Spleen (tissue), 11 donors: ENCODE measurements at regions not wholly inside any gene's neighbourhood (a gene's known extent, or its start where the extent isn't known, plus 50 kb on each side); places are given as distances from the start of the nearest gene placed in this dataset.

Experiments
- DNase-seq: peaks from one replicate; pipeline ENCODE4 v3.0.0-alpha.2; 2020
- H3K27ac ChIP-seq, 8 donors: fragments of 200-600 bp; sonication (generic) in 7 of 8; 1 replicate in 4 of 8; 2 replicates in 4 of 8; pipeline versions ENCODE4 v1.5.0 to v1.8.0; 2016 to 2021; ENCODE audit warnings: inconsistent platforms in 4 of 8, mild to moderate bottlenecking in 4 of 8, moderate library complexity in 1 of 8
- H3K27me3 ChIP-seq, 7 donors: fragments of 200-600 bp; sonication (generic) in 6 of 7; replicated peaks in 1 of 7; 1 replicate in 4 of 7; 2 replicates in 3 of 7; pipeline versions ENCODE4 v1.5.0 to v1.8.0; 2016 to 2021; ENCODE audit warnings: inconsistent platforms in 3 of 7, mild to moderate bottlenecking in 1 of 7
- H3K36me3 ChIP-seq, 6 donors: fragments of 200-600 bp; sonication (generic) in 5 of 6; 1 replicate in 4 of 6; 2 replicates in 2 of 6; pipeline versions ENCODE4 v1.5.0 to v1.8.0; 2016 to 2021; ENCODE audit warnings: inconsistent platforms in 2 of 6
- H3K4me1 ChIP-seq, 6 donors: fragments of 200-600 bp; sonication (generic) in 5 of 6; 1 replicate in 3 of 6; 2 replicates in 3 of 6; pipeline versions ENCODE4 v1.5.0 to v1.8.0; 2016 to 2021; ENCODE audit warnings: inconsistent platforms in 3 of 6
- H3K4me3 ChIP-seq, 8 donors: fragments of 200-600 bp; sonication (generic) in 7 of 8; 1 replicate in 4 of 8; 2 replicates in 4 of 8; pipeline versions ENCODE4 v1.5.0 to v1.8.0; 2016 to 2021; ENCODE audit warnings: inconsistent platforms in 4 of 8, mild to moderate bottlenecking in 4 of 8, moderate library complexity in 2 of 8
- H3K9me3 ChIP-seq, 8 donors: fragments of 200-600 bp; sonication (generic) in 7 of 8; 1 replicate in 4 of 8; 2 replicates in 4 of 8; pipeline versions ENCODE4 v1.5.0 to v1.8.0; 2016 to 2021; ENCODE audit warnings: inconsistent platforms in 4 of 8
- POLR2A ChIP-seq, 3 donors: fragments of 450-650 bp; IDR thresholded peaks; one replicate each; pipeline ENCODE4 v1.5.1; 2017; ENCODE audit warnings: antibody characterized with exemption in 3 of 3, mild to moderate bottlenecking in 1 of 3
- POLR2AphosphoS5 ChIP-seq, 3 donors: sonication (generic); formaldehyde crosslinking; IDR thresholded peaks; one replicate each; pipeline ENCODE4 v1.5.1; 2017; ENCODE audit warnings: antibody characterized with exemption in 3 of 3
- WGBS, 5 donors: extraction: QIAGEN DNeasy Blood & Tissue Kit in 3 of 5; methylation state at CpG; one replicate each; pipeline versions ENCODE4 v1.1.5 to v1.1.7; 2013 to 2018; 5-methylcytosine and 5-hydroxymethylcytosine counted together
- intact Hi-C: fragments of 100-400 bp; cut with DNase I; formaldehyde crosslinking; loops from one replicate; pipeline ENCODE4 v1.15.0; 2023; ENCODE audit warnings: low total_unique reads
- TF ChIP-seq, protein P1 (sequence below), 11 experiments: fragments of 200-600 bp in 7 of 11; fragments of 450-650 bp in 4 of 11; sonication (generic) in 4 of 11; IDR thresholded peaks in 8 of 11; conservative IDR thresholded peaks in 3 of 11; 1 replicate in 7 of 11; 2 replicates in 4 of 11; pipeline versions ENCODE4 v1.4.0 to v1.8.0; 2016 to 2021; ENCODE audit warnings: antibody characterized with exemption in 11 of 11, inconsistent platforms in 4 of 11, mild to moderate bottlenecking in 1 of 11
- donor health status: healthy with polysubstance abuse.
- donor health status: DM: no; HTN: no; CAD: no; lungs with moderate emphysema.
- donor health status: DM: no; HTN: no; CAD: no.
- donor health status: Bipolar disorder and iron deficiency.
- donor health status: healthy.
- donor health status: DM: no; HTN: no; CAD: no.
- donor health status: DM: yes; HTN: yes; CAD: no.

DNA sequence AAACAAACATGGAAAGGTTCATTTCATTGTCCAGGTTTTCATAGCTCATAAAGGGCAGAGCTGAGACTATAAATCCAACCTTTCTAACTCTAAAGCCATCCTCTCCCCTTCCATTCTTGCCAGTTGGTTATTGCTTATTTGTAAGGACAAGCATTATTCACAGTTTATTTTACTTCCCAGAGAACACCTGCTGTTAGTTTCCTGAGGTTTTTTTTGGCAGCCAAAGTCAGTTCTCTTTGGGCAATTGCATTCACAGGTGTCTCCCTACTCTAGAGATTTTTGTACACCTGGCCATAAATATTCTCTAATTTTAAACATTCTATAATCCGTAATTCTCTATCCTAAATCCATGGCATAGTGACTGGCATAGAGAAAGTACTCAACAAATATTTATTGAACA is 87.3 kb upstream of the SPHKAP start:
- peaks cover 0 to 3% (median 0%) of the 10 kb centered on the region in 8 donors for H3K9me3 ChIP-seq
- H3K4me3 ChIP-seq, result no peak overlapping the region
- H3K27ac ChIP-seq, result no peak overlapping the region
- intact Hi-C loops, result no loop called here
- DNase-seq, result no peak
- no peaks in the 10 kb centered on the region for H3K4me1 ChIP-seq
- TF ChIP-seq POLR2AphosphoS5 (IDR thresholded peaks at IDR 0.05) (no peak), POLR2A (IDR thresholded peaks at IDR 0.05) (no peak)
- TF ChIP-seq, protein P1, sequence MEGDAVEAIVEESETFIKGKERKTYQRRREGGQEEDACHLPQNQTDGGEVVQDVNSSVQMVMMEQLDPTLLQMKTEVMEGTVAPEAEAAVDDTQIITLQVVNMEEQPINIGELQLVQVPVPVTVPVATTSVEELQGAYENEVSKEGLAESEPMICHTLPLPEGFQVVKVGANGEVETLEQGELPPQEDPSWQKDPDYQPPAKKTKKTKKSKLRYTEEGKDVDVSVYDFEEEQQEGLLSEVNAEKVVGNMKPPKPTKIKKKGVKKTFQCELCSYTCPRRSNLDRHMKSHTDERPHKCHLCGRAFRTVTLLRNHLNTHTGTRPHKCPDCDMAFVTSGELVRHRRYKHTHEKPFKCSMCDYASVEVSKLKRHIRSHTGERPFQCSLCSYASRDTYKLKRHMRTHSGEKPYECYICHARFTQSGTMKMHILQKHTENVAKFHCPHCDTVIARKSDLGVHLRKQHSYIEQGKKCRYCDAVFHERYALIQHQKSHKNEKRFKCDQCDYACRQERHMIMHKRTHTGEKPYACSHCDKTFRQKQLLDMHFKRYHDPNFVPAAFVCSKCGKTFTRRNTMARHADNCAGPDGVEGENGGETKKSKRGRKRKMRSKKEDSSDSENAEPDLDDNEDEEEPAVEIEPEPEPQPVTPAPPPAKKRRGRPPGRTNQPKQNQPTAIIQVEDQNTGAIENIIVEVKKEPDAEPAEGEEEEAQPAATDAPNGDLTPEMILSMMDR (IDR thresholded peaks at IDR 0.05 in 8 of 11, conservative IDR thresholded peaks at IDR 0.05 in 3 of 11), result no peak
- WGBS, 5 donors, result 85 to 91% (median 88%) methylated on average over 1 of the region's 1 CpG
- no peaks in the 10 kb centered on the region for H3K27me3 ChIP-seq
- no peaks in the 10 kb centered on the region for H3K36me3 ChIP-seq

DNA sequence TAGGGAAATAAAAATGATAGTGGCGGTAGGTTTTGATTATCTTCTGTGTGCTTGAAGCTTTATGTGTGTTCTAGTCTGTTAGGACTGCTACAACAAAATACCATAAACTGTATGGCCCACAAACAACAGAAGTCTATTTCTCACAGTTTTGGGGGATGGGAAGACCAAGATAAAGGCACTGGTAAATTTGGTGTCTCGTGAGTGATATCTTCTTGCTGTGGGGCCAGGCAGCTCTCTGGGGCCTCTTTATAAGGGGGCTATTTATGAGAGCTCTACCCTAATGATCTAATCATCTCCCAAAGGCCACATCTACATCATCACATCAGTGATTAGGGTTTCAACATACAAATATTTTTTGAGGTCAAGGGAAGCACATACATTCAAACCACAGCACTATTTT is 86.8 kb upstream of the SPHKAP start:
- no peak overlapping the region for H3K27ac ChIP-seq
- H3K4me3 ChIP-seq, result no peak overlapping the region
- H3K4me1 ChIP-seq, result no peaks in the 10 kb centered on the region
- TF ChIP-seq POLR2A (IDR thresholded peaks at IDR 0.05), result no peak
- no peak for TF ChIP-seq POLR2AphosphoS5 (IDR thresholded peaks at IDR 0.05)
- TF ChIP-seq, protein P1 (IDR thresholded peaks at IDR 0.05 in 8 of 11, conservative IDR thresholded peaks at IDR 0.05 in 3 of 11), result no peak
- WGBS, 5 donors, result 72 to 84% (median 79%) methylated on average over 2 of the region's 2 CpGs
- intact Hi-C loops, result no loop called here
- no peak for DNase-seq
- no peaks in the 10 kb centered on the region for H3K36me3 ChIP-seq
- no peaks in the 10 kb centered on the region for H3K27me3 ChIP-seq
- peaks cover 0 to 3% (median 0%) of the 10 kb centered on the region in 8 donors for H3K9me3 ChIP-seq

DNA sequence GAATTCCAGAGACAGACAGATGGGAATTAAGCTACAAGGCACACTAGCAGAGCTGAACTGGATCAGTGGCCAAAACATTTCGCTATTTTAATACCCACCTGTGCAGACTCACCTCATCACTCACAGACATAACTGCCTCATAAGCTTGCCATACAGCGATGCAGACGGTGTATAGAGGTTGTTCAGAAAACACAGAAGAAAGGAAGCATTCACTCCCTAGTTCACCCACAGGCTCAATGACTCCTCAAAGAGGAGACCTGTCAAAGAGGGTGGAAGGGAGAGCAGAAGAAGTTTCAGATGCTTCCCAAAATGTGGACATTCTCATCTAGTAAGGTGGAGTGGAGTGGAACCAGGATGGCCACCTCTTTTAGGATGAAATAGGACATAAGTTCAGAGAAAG is 81.7 kb upstream of the SPHKAP start:
- intact Hi-C loops, result no loop called here
- H3K4me3 ChIP-seq, result no peak overlapping the region
- no peaks in the 10 kb centered on the region for H3K4me1 ChIP-seq
- no peak for TF ChIP-seq POLR2AphosphoS5 (IDR thresholded peaks at IDR 0.05)
- TF ChIP-seq, protein P1 (IDR thresholded peaks at IDR 0.05 in 8 of 11, conservative IDR thresholded peaks at IDR 0.05 in 3 of 11), result no peak
- TF ChIP-seq POLR2A (IDR thresholded peaks at IDR 0.05), result no peak
- H3K27ac ChIP-seq, result no peak overlapping the region
- no peaks in the 10 kb centered on the region for H3K27me3 ChIP-seq
- H3K9me3 ChIP-seq, result peaks cover 0 to 5% (median 0%) of the 10 kb centered on the region in 8 donors
- 91 to 99% (median 95%) methylated on average over 3 of the region's 3 CpGs for WGBS, 5 donors
- DNase-seq, result no peak
- H3K36me3 ChIP-seq, result no peaks in the 10 kb centered on the region

DNA sequence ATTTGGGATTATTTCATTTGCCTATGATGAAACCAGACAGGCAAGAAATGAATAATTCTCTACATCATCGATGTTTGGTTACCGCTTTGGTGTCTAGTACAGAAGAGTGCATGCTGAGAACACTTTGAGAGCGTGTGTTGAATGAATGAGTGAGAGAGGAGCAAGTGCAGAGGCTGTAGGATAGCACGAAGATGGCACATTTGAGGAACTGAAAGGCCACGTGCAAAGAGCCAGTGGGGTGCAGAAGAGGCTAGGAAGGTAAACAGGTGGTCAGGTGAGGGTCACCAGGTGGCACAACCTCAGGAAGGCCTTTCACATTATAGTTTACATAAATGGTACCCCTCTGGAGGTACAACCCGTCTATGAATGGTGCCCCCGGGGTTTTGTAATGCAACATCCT is 80.1 kb upstream of the SPHKAP start:
- DNase-seq, result no peak
- TF ChIP-seq, protein P1 (IDR thresholded peaks at IDR 0.05 in 8 of 11, conservative IDR thresholded peaks at IDR 0.05 in 3 of 11), result no peak
- no peak for TF ChIP-seq POLR2A (IDR thresholded peaks at IDR 0.05)
- intact Hi-C loops, result no loop called here
- WGBS, 5 donors, result 71 to 86% (median 80%) methylated on average over 7 of the region's 7 CpGs
- peaks cover 0 to 5% (median 0%) of the 10 kb centered on the region in 8 donors for H3K9me3 ChIP-seq
- H3K36me3 ChIP-seq, result no peaks in the 10 kb centered on the region
- H3K27ac ChIP-seq, result no peak overlapping the region
- no peak overlapping the region for H3K4me3 ChIP-seq
- no peaks in the 10 kb centered on the region for H3K27me3 ChIP-seq
- no peaks in the 10 kb centered on the region for H3K4me1 ChIP-seq
